ENCODE measurements at regions not wholly inside any gene's neighbourhood (a gene's known extent, or its start where the extent isn't known, plus 50 kb on each side); places are given as distances from the start of the nearest gene placed in this dataset.

GRCh38 chr3:74049444-74049843, 424.7 kb upstream of the PDZRN3 start:
- no peak overlapping the region for H2BK120ac ChIP-seq (ENCODE audit: low read depth, low read length, poor library complexity, severe bottlenecking)
- H3K4me2 ChIP-seq (ENCODE audit: insufficient read depth, insufficient read length, low read length) = no peak overlapping the region
- H4K5ac ChIP-seq (ENCODE audit: insufficient read length, low read depth, low read length) = no peak overlapping the region
- no peak for DNase-seq
- no peaks in the 10 kb centered on the region for H3K23me2 ChIP-seq (ENCODE audit: insufficient read length, low read depth, low read length, poor library complexity, severe bottlenecking)
- H3K4me3 Mint-ChIP-seq = no peak overlapping the region
- H2AFZ ChIP-seq (ENCODE audit: low read length) = no peak overlapping the region
- no peak overlapping the region for H3K18ac ChIP-seq (ENCODE audit: insufficient read length, low read depth, low read length)
- H3K79me1 ChIP-seq (ENCODE audit: insufficient read depth, low read depth, low read length, poor library complexity, severe bottlenecking) = no peaks in the 10 kb centered on the region
- H3K9me3 ChIP-seq (ENCODE audit: control insufficient read depth, low read depth, low read length) = no peaks in the 10 kb centered on the region
- H3K23ac ChIP-seq (ENCODE audit: insufficient read length, low read depth, low read length) = no peak overlapping the region
- H2BK12ac ChIP-seq (ENCODE audit: insufficient read length, low read depth, low read length) = no peak overlapping the region
- H3K27me3 ChIP-seq (ENCODE audit: insufficient read depth, low read length) = no peaks in the 10 kb centered on the region
- no peaks in the 10 kb centered on the region for H3K4me1 ChIP-seq (ENCODE audit: insufficient read depth, low read length)
- no peak overlapping the region for H2AK5ac ChIP-seq (ENCODE audit: insufficient read length, low read length)
- H3K14ac ChIP-seq (ENCODE audit: insufficient read depth, low read length) = no peak overlapping the region
- H2BK20ac ChIP-seq (ENCODE audit: low read depth, low read length, poor library complexity, severe bottlenecking) = no peak overlapping the region
- H4K8ac ChIP-seq (replicated peaks; ENCODE audit: insufficient read length, low read depth, low read length) = no peak overlapping the region
- no peak overlapping the region for H2BK15ac ChIP-seq (ENCODE audit: low read depth, low read length)
- no peak overlapping the region for H3K56ac ChIP-seq (ENCODE audit: insufficient read length, low read depth, low read length)
- TF ChIP-seq, protein P1, sequence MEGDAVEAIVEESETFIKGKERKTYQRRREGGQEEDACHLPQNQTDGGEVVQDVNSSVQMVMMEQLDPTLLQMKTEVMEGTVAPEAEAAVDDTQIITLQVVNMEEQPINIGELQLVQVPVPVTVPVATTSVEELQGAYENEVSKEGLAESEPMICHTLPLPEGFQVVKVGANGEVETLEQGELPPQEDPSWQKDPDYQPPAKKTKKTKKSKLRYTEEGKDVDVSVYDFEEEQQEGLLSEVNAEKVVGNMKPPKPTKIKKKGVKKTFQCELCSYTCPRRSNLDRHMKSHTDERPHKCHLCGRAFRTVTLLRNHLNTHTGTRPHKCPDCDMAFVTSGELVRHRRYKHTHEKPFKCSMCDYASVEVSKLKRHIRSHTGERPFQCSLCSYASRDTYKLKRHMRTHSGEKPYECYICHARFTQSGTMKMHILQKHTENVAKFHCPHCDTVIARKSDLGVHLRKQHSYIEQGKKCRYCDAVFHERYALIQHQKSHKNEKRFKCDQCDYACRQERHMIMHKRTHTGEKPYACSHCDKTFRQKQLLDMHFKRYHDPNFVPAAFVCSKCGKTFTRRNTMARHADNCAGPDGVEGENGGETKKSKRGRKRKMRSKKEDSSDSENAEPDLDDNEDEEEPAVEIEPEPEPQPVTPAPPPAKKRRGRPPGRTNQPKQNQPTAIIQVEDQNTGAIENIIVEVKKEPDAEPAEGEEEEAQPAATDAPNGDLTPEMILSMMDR (conservative IDR thresholded peaks at IDR 0.05) = no peak
- no peaks in the 10 kb centered on the region for H3K9me3 Mint-ChIP-seq
- H4K20me1 ChIP-seq (ENCODE audit: control insufficient read depth, insufficient read depth, insufficient read length) = no peaks in the 10 kb centered on the region
- no peak overlapping the region for H3K27ac ChIP-seq (ENCODE audit: insufficient read length, low read depth, low read length)
- H3K9ac ChIP-seq (ENCODE audit: extremely low read depth, insufficient read length, low read length) = no peak overlapping the region
- peaks cover 0 to 2% of the 10 kb centered on the region in 2 experiments; a peak in 1 of 4 replicates for H3K4me1 Mint-ChIP-seq
- no CpG with 5 or more reads among the region's 5 CpGs for WGBS (ENCODE audit: extremely low coverage, insufficient read length, low lambda C conversion rate)
- no peak overlapping the region for H3K4ac ChIP-seq (ENCODE audit: low read depth, low read length)
- H3K27me3 Mint-ChIP-seq (ENCODE audit: low read depth) = no peaks in the 10 kb centered on the region
- H2BK5ac ChIP-seq (ENCODE audit: insufficient read length, low read length) = no peak overlapping the region
- H3K79me2 ChIP-seq (ENCODE audit: insufficient read depth, low read length) = no peaks in the 10 kb centered on the region
- H3K36me3 Mint-ChIP-seq (ENCODE audit: insufficient read depth in 1 of 3, low read depth in 3 of 3) = no peaks in the 10 kb centered on the region
- no peak overlapping the region for H4K91ac ChIP-seq (ENCODE audit: insufficient read length, low read depth, low read length)
- no peak overlapping the region for H3T11ph ChIP-seq (ENCODE audit: low read length)
- H3K27ac Mint-ChIP-seq = no peak overlapping the region

All from H9 (cell line).